ENCODE measurements at regions not wholly inside any gene's neighbourhood (a gene's known extent, or its start where the extent isn't known, plus 50 kb on each side); places are given as distances from the start of the nearest gene placed in this dataset.

DNA sequence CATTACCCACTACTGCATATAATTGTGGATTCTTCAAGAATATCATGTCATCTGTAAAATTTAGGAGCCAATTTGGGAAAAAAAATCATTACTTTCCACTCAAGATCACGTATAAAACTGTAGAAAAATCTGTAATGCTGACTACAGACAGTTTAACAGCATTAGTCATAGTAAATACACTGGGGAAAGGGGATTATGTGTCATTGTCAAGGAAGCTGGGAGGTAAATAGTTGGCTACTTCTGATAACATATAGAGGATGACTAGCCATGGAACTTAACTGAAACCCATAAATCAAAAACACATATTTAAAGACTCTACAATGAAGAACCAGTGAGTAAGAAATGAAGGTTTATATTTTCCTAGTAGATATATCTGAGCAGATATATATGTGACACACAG lies 1666.4 kb upstream of the IGFBP7 start:
- TF ChIP-seq, protein P1, sequence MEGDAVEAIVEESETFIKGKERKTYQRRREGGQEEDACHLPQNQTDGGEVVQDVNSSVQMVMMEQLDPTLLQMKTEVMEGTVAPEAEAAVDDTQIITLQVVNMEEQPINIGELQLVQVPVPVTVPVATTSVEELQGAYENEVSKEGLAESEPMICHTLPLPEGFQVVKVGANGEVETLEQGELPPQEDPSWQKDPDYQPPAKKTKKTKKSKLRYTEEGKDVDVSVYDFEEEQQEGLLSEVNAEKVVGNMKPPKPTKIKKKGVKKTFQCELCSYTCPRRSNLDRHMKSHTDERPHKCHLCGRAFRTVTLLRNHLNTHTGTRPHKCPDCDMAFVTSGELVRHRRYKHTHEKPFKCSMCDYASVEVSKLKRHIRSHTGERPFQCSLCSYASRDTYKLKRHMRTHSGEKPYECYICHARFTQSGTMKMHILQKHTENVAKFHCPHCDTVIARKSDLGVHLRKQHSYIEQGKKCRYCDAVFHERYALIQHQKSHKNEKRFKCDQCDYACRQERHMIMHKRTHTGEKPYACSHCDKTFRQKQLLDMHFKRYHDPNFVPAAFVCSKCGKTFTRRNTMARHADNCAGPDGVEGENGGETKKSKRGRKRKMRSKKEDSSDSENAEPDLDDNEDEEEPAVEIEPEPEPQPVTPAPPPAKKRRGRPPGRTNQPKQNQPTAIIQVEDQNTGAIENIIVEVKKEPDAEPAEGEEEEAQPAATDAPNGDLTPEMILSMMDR (conservative IDR thresholded peaks at IDR 0.05; ENCODE audit: low read depth, low read length): no peak
- TF ChIP-seq EZH2 (IDR thresholded peaks at IDR 0.05; ENCODE audit: low read length, unreplicated experiment) (no peak), EZH2phosphoT487 (IDR thresholded peaks at IDR 0.05; ENCODE audit: borderline replicate concordance, low read length) (no peak)

Measured in PC-3 (cell line).